NCI-H524 (cell line): ENCODE measurements at regions not wholly inside any gene's neighbourhood (a gene's known extent, or its start where the extent isn't known, plus 50 kb on each side); places are given as distances from the start of the nearest gene placed in this dataset.

Source experiments
- DNase-seq, 2 experiments: peaks; one replicate each; lab custom pipeline; 2025; lab: John Stamatoyannopoulos, UW

GRCh38 chr22:49155039-49155769 is 672.5 kb downstream of the BRD1 start:
- peak; percentile 71 to 89 for DNase-seq

- DNase-seq = no peak
Observed at GRCh38 chr22:49154433-49154832, 673.2 kb downstream of the BRD1 start.

GRCh38 chr22:49153921-49154320 is 673.8 kb downstream of the BRD1 start:
- DNase-seq = no peak

GRCh38 chr22:49152939-49153770 is 674.5 kb downstream of the BRD1 start:
- peak in 1 of 2 experiments; percentile 26 for DNase-seq

- peak; percentile 62 to 92 for DNase-seq
Observed at GRCh38 chr22:49152127-49152938, 675.3 kb downstream of the BRD1 start.

- DNase-seq = peak; percentile 35 to 73
Observed at GRCh38 chr22:49151256-49152126, 676.2 kb downstream of the BRD1 start.

- peak in 1 of 2 experiments; percentile 73 for DNase-seq
Observed at GRCh38 chr22:49150801-49151221, 676.9 kb downstream of the BRD1 start.

GRCh38 chr22:49149721-49150608 is 677.7 kb downstream of the BRD1 start:
- DNase-seq = no peak

- DNase-seq = no peak
Observed at GRCh38 chr22:49148895-49149418, 678.7 kb downstream of the BRD1 start.

GRCh38 chr22:49147617-49148175 is 680.0 kb downstream of the BRD1 start:
- no peak for DNase-seq

GRCh38 chr22:49147171-49147570 is 680.5 kb downstream of the BRD1 start:
- no peak for DNase-seq

- DNase-seq = no peak
Observed at GRCh38 chr22:49146511-49146910, 681.2 kb downstream of the BRD1 start.

- DNase-seq = no peak
Observed at GRCh38 chr22:49143812-49144211, 683.9 kb downstream of the BRD1 start.

GRCh38 chr22:49142891-49143290 is 684.8 kb downstream of the BRD1 start:
- DNase-seq = no peak

GRCh38 chr22:49142296-49142695 is 685.4 kb downstream of the BRD1 start:
- DNase-seq = no peak

GRCh38 chr22:49141761-49142160 is 685.9 kb downstream of the BRD1 start:
- DNase-seq = no peak

- peak; percentile 74 to 87 for DNase-seq
Observed at GRCh38 chr22:49140911-49141665, 686.6 kb downstream of the BRD1 start.

- peak; percentile 3 to 46 for DNase-seq
Observed at GRCh38 chr22:49139492-49140151, 688.1 kb downstream of the BRD1 start.
